C4-2B (cell line): ENCODE measurements at regions not wholly inside any gene's neighbourhood (a gene's known extent, or its start where the extent isn't known, plus 50 kb on each side); places are given as distances from the start of the nearest gene placed in this dataset.

ENCODE experiments used
- ZFX ChIP-seq: fragments of 450-650 bp; IDR thresholded peaks from 2 replicates; pipeline ENCODE4 v1.6.1; 2017
- TF ChIP-seq, protein P1 (sequence below): fragments of 450-650 bp; conservative IDR thresholded peaks from 2 replicates; pipeline ENCODE4 v1.5.1; 2017; ENCODE audit warnings: mild to moderate bottlenecking

DNA sequence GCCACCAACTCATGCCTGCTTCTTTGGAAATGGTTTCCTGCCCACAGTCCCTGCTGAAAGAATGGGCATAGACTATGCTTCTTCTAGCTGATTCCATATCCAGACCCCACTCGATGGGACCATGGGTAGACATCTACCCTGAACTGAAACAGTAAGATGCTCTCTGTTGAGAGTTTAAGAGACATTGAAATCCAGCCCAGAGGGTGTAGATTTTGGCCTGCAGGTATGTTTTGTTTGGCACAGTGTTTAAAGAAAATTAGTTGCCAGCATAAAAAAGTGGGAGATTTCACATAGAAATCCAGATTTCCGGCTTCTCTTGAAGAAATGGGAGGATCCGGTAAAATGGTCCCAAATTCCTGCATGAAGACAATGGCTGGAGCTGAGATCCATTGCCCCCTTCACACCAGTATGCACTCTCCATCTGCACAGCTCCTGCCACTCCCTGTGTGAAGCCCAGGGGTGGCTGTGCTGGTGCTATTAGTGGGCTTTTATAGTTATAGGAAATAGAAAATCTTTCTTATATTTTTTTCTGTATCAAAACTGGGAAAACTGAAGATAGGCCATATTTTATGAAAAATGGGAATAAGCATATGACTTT is 218.1 kb downstream of the PTEN start:
- TF ChIP-seq, protein P1, sequence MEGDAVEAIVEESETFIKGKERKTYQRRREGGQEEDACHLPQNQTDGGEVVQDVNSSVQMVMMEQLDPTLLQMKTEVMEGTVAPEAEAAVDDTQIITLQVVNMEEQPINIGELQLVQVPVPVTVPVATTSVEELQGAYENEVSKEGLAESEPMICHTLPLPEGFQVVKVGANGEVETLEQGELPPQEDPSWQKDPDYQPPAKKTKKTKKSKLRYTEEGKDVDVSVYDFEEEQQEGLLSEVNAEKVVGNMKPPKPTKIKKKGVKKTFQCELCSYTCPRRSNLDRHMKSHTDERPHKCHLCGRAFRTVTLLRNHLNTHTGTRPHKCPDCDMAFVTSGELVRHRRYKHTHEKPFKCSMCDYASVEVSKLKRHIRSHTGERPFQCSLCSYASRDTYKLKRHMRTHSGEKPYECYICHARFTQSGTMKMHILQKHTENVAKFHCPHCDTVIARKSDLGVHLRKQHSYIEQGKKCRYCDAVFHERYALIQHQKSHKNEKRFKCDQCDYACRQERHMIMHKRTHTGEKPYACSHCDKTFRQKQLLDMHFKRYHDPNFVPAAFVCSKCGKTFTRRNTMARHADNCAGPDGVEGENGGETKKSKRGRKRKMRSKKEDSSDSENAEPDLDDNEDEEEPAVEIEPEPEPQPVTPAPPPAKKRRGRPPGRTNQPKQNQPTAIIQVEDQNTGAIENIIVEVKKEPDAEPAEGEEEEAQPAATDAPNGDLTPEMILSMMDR, result no peak
- no peak for TF ChIP-seq ZFX
